ENCODE measurements at regions not wholly inside any gene's neighbourhood (a gene's known extent, or its start where the extent isn't known, plus 50 kb on each side); places are given as distances from the start of the nearest gene placed in this dataset.

- no peak overlapping the region for H3K4me3 ChIP-seq (replicated peaks; ENCODE audit: low read depth, low read length)
Observed at GRCh38 chr13:29922281-29922821, 71.9 kb upstream of the UBL3 start.

GRCh38 chr13:29921542-29921941, 71.1 kb upstream of the UBL3 start:
- no peak overlapping the region for H3K4me3 ChIP-seq (replicated peaks; ENCODE audit: low read depth, low read length)
- DNase-seq (ENCODE audit: extremely low read depth, low read depth) = no peak
- TF ChIP-seq CTCF (IDR thresholded peaks at IDR 0.05; ENCODE audit: low read depth, low read length, missing control alignments) = no peak

More at GRCh38 chr13:29922281-29922821, 71.9 kb upstream of the UBL3 start:
- no peak for TF ChIP-seq CTCF (IDR thresholded peaks at IDR 0.05; ENCODE audit: low read depth, low read length, missing control alignments)
- no peak for DNase-seq (ENCODE audit: extremely low read depth, low read depth)

- no peak overlapping the region for H3K4me3 ChIP-seq (replicated peaks; ENCODE audit: low read depth, low read length)
- no peak for DNase-seq (ENCODE audit: extremely low read depth, low read depth)
- TF ChIP-seq CTCF (IDR thresholded peaks at IDR 0.05; ENCODE audit: low read depth, low read length, missing control alignments) = no peak
Observed at GRCh38 chr13:29920025-29920643, 69.7 kb upstream of the UBL3 start.

- H3K4me3 ChIP-seq (replicated peaks; ENCODE audit: low read depth, low read length) = no peak overlapping the region
- TF ChIP-seq CTCF (IDR thresholded peaks at IDR 0.05; ENCODE audit: low read depth, low read length, missing control alignments) = no peak
- DNase-seq (ENCODE audit: extremely low read depth, low read depth) = no peak
Observed at GRCh38 chr13:29918845-29919244, 68.4 kb upstream of the UBL3 start.

- H3K4me3 ChIP-seq (replicated peaks; ENCODE audit: low read depth, low read length) = no peak overlapping the region
- TF ChIP-seq CTCF (IDR thresholded peaks at IDR 0.05; ENCODE audit: low read depth, low read length, missing control alignments) = no peak
- no peak for DNase-seq (ENCODE audit: extremely low read depth, low read depth)
Observed at GRCh38 chr13:29917650-29918049, 67.2 kb upstream of the UBL3 start.

- TF ChIP-seq CTCF (IDR thresholded peaks at IDR 0.05; ENCODE audit: low read depth, low read length, missing control alignments) = no peak
- no peak overlapping the region for H3K4me3 ChIP-seq (replicated peaks; ENCODE audit: low read depth, low read length)
- no peak for DNase-seq (ENCODE audit: extremely low read depth, low read depth)
Observed at GRCh38 chr13:29914581-29914980, 64.2 kb upstream of the UBL3 start.

All from HFF-Myc (cell line).